ENCODE measurements at regions not wholly inside any gene's neighbourhood (a gene's known extent, or its start where the extent isn't known, plus 50 kb on each side); places are given as distances from the start of the nearest gene placed in this dataset.

DNA sequence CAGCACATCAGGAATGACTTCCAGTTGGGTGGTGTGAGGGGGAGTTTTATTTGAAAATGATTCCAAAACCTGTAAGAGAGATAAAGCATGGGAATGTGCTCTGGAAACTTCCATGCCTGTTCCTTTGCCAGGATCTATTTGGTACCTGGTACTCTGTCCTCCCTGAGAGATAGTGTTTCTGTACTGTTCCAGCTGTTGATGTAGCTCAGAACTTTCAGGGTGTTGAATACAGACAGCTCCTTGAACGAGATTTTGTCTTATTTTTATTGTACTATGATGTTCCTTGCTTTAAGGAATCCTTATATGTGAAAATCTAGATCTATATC lies 148.7 kb upstream of the RIPOR2 start:
- peaks cover 0 to 11% of the 10 kb centered on the region in 2 experiments; a peak in 3 of 4 replicates for H3K4me1 Mint-ChIP-seq

More for the DNA sequence above, 148.7 kb upstream of the RIPOR2 start:
- H3T11ph ChIP-seq (ENCODE audit: low read length), result no peak overlapping the region
- H2BK12ac ChIP-seq (ENCODE audit: insufficient read length, low read depth, low read length), result no peak overlapping the region
- H2BK5ac ChIP-seq (ENCODE audit: insufficient read length, low read length), result no peak overlapping the region
- H4K5ac ChIP-seq (ENCODE audit: insufficient read length, low read depth, low read length), result no peak overlapping the region
- H3K23ac ChIP-seq (ENCODE audit: insufficient read length, low read depth, low read length), result no peak overlapping the region
- no peaks in the 10 kb centered on the region for H3K9me3 ChIP-seq (ENCODE audit: control insufficient read depth, low read depth, low read length)
- Mint-ChIP-seq H3K36me3 (ENCODE audit: insufficient read depth in 1 of 3, low read depth in 3 of 3) (no peaks in the 10 kb centered on the region), H3K27ac (no peak overlapping the region), H3K4me3 (no peak overlapping the region), H3K27me3 (ENCODE audit: low read depth) (no peaks in the 10 kb centered on the region), H3K9me3 (no peaks in the 10 kb centered on the region)
- H3K4me2 ChIP-seq (ENCODE audit: insufficient read depth, insufficient read length, low read length), result no peak overlapping the region
- no peak overlapping the region for H3K4ac ChIP-seq (ENCODE audit: low read depth, low read length)
- no peak overlapping the region for H3K56ac ChIP-seq (ENCODE audit: insufficient read length, low read depth, low read length)
- DNase-seq, result no peak
- no peak overlapping the region for H4K91ac ChIP-seq (ENCODE audit: insufficient read length, low read depth, low read length)
- no peak overlapping the region for H2BK20ac ChIP-seq (ENCODE audit: low read depth, low read length, poor library complexity, severe bottlenecking)
- H3K4me1 ChIP-seq (ENCODE audit: insufficient read depth, low read length), result peaks cover 5% of the 10 kb centered on the region; the same call in 1 of the 2 replicates
- no peaks in the 10 kb centered on the region for H4K20me1 ChIP-seq (ENCODE audit: control insufficient read depth, insufficient read depth, insufficient read length)
- H3K79me2 ChIP-seq (ENCODE audit: insufficient read depth, low read length), result peaks cover 1% of the 10 kb centered on the region; the same call in 1 of the 2 replicates
- no peak overlapping the region for H4K8ac ChIP-seq (replicated peaks; ENCODE audit: insufficient read length, low read depth, low read length)
- H3K14ac ChIP-seq (ENCODE audit: insufficient read depth, low read length), result no peak overlapping the region
- no peak overlapping the region for H3K9ac ChIP-seq (ENCODE audit: extremely low read depth, insufficient read length, low read length)
- no peak overlapping the region for H2AK5ac ChIP-seq (ENCODE audit: insufficient read length, low read length)
- H3K79me1 ChIP-seq (ENCODE audit: insufficient read depth, low read depth, low read length, poor library complexity, severe bottlenecking), result no peaks in the 10 kb centered on the region
- no peaks in the 10 kb centered on the region for H3K23me2 ChIP-seq (ENCODE audit: insufficient read length, low read depth, low read length, poor library complexity, severe bottlenecking)
- H3K27ac ChIP-seq (ENCODE audit: insufficient read length, low read depth, low read length), result no peak overlapping the region
- H3K18ac ChIP-seq (ENCODE audit: insufficient read length, low read depth, low read length), result no peak overlapping the region
- no peaks in the 10 kb centered on the region for H3K27me3 ChIP-seq (ENCODE audit: insufficient read depth, low read length)
- TF ChIP-seq, protein P1, sequence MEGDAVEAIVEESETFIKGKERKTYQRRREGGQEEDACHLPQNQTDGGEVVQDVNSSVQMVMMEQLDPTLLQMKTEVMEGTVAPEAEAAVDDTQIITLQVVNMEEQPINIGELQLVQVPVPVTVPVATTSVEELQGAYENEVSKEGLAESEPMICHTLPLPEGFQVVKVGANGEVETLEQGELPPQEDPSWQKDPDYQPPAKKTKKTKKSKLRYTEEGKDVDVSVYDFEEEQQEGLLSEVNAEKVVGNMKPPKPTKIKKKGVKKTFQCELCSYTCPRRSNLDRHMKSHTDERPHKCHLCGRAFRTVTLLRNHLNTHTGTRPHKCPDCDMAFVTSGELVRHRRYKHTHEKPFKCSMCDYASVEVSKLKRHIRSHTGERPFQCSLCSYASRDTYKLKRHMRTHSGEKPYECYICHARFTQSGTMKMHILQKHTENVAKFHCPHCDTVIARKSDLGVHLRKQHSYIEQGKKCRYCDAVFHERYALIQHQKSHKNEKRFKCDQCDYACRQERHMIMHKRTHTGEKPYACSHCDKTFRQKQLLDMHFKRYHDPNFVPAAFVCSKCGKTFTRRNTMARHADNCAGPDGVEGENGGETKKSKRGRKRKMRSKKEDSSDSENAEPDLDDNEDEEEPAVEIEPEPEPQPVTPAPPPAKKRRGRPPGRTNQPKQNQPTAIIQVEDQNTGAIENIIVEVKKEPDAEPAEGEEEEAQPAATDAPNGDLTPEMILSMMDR (conservative IDR thresholded peaks at IDR 0.05), result no peak
- no CpG with 5 or more reads among the region's 1 CpG for WGBS (ENCODE audit: extremely low coverage, insufficient read length, low lambda C conversion rate)
- H2BK15ac ChIP-seq (ENCODE audit: low read depth, low read length), result no peak overlapping the region
- no peak overlapping the region for H2AFZ ChIP-seq (ENCODE audit: low read length)
- H2BK120ac ChIP-seq (ENCODE audit: low read depth, low read length, poor library complexity, severe bottlenecking), result no peak overlapping the region

All from H9 (cell line).